ENCODE measurements at regions not wholly inside any gene's neighbourhood (a gene's known extent, or its start where the extent isn't known, plus 50 kb on each side); places are given as distances from the start of the nearest gene placed in this dataset.
"Not testable (repeated sequence)": the region's sequence is repeated elsewhere in the genome, so short reads cannot be mapped to it uniquely, and the experiment has no call there.

- H3K36me3 ChIP-seq (ENCODE audit: insufficient read depth, low read length): no peaks in the 10 kb centered on the region
- DNase-seq: no peak
- peaks cover 9 to 15% of the 10 kb centered on the region in 2 experiments for H3K9me3 ChIP-seq (ENCODE audit: control insufficient read depth in 1 of 2, insufficient read depth in 1 of 2, low read length in 2 of 2)
- Mint-ChIP-seq H3K36me3 (ENCODE audit: low read depth) (no peaks in the 10 kb centered on the region), H3K9me3 (peaks cover 7% of the 10 kb centered on the region), H3K27me3 (peaks cover 7% of the 10 kb centered on the region), H3K4me1 (ENCODE audit: low read depth) (no peaks in the 10 kb centered on the region), H3K4me3 (no peak overlapping the region), H3K27ac (no peak overlapping the region)
- ChIA-PET POLR2A (no interaction called here), CTCF (no interaction called here)
- H3K27me3 ChIP-seq (ENCODE audit: control insufficient read depth in 1 of 2, insufficient read depth in 2 of 2, low read length in 2 of 2): peaks cover 0 to 7% of the 10 kb centered on the region in 2 experiments
- no peak overlapping the region for H3K4me3 ChIP-seq (ENCODE audit: low read length)
- no peak overlapping the region for H3K27ac ChIP-seq (ENCODE audit: low read depth in 1 of 2, low read length in 2 of 2)
- ATAC-seq (ENCODE audit: poor library complexity): no peak
- H3K4me1 ChIP-seq (ENCODE audit: insufficient read depth, low read length): no peaks in the 10 kb centered on the region
- intact Hi-C loops (cut with DNase I, micrococcal nuclease): no loop called here
- TF ChIP-seq CTCF (IDR thresholded peaks at IDR 0.05): no peak
These were observed 89.2 kb upstream of the PCED1B start for GRCh38 chr12:46990211-46990610.

GRCh38 chr12:46992051-46992450 is 87.4 kb upstream of the PCED1B start:
- H3K9me3 Mint-ChIP-seq: not testable (repeated sequence)

GRCh38 chr12:46998811-46999368 is 80.5 kb upstream of the PCED1B start:
- Histone ChIP-seq H3K9me3 (ENCODE audit: control insufficient read depth in 1 of 2, insufficient read depth in 1 of 2, low read length in 2 of 2) (no peaks in the 10 kb centered on the region), H3K4me1 (ENCODE audit: insufficient read depth, low read length) (no peaks in the 10 kb centered on the region), H3K4me3 (ENCODE audit: low read length) (no peak overlapping the region), H3K27ac (ENCODE audit: low read depth in 1 of 2, low read length in 2 of 2) (no peak overlapping the region), H3K27me3 (ENCODE audit: control insufficient read depth in 1 of 2, insufficient read depth in 2 of 2, low read length in 2 of 2) (no peaks in the 10 kb centered on the region), H3K36me3 (ENCODE audit: insufficient read depth, low read length) (no peaks in the 10 kb centered on the region)
- DNase-seq (no peak), ATAC-seq (ENCODE audit: poor library complexity) (no peak)
- TF ChIP-seq CTCF (IDR thresholded peaks at IDR 0.05): no peak
- POLR2A ChIA-PET: no interaction called here
- H3K4me3 Mint-ChIP-seq: no peak overlapping the region
- peaks cover 9% of the 10 kb centered on the region for H3K27me3 Mint-ChIP-seq
- CTCF ChIA-PET: no interaction called here
- no peaks in the 10 kb centered on the region for H3K4me1 Mint-ChIP-seq (ENCODE audit: low read depth)
- no peaks in the 10 kb centered on the region for H3K36me3 Mint-ChIP-seq (ENCODE audit: low read depth)
- intact Hi-C loops (cut with DNase I, micrococcal nuclease): no loop called here
- no peaks in the 10 kb centered on the region for H3K9me3 Mint-ChIP-seq
- H3K27ac Mint-ChIP-seq: no peak overlapping the region

More at GRCh38 chr12:46992051-46992450, 87.4 kb upstream of the PCED1B start:
- H3K27ac Mint-ChIP-seq; H3K4me3 Mint-ChIP-seq; H3K36me3 Mint-ChIP-seq (ENCODE audit: low read depth); POLR2A ChIA-PET; H3K27me3 Mint-ChIP-seq; CTCF ChIA-PET; DNase-seq; ATAC-seq (ENCODE audit: poor library complexity); H3K4me3 ChIP-seq (ENCODE audit: low read length); H3K27ac ChIP-seq (ENCODE audit: low read depth in 1 of 2, low read length in 2 of 2); intact Hi-C loops (cut with DNase I, micrococcal nuclease); H3K36me3 ChIP-seq (ENCODE audit: insufficient read depth, low read length); H3K4me1 Mint-ChIP-seq (ENCODE audit: low read depth); H3K27me3 ChIP-seq (ENCODE audit: control insufficient read depth in 1 of 2, insufficient read depth in 2 of 2, low read length in 2 of 2); H3K4me1 ChIP-seq (ENCODE audit: insufficient read depth, low read length): not testable (repeated sequence)
- peaks cover 9 to 15% of the 10 kb centered on the region in 2 experiments for H3K9me3 ChIP-seq (ENCODE audit: control insufficient read depth in 1 of 2, insufficient read depth in 1 of 2, low read length in 2 of 2)

- no peaks in the 10 kb centered on the region for H3K4me1 ChIP-seq (ENCODE audit: insufficient read depth, low read length)
- Mint-ChIP-seq H3K27me3 (peaks cover 51% of the 10 kb centered on the region), H3K27ac (no peak overlapping the region), H3K4me1 (ENCODE audit: low read depth) (no peaks in the 10 kb centered on the region), H3K36me3 (ENCODE audit: low read depth) (no peaks in the 10 kb centered on the region), H3K4me3 (no peak overlapping the region), H3K9me3 (peaks cover 2% of the 10 kb centered on the region)
- ChIA-PET CTCF (no interaction called here), POLR2A (no interaction called here)
- H3K27me3 ChIP-seq (ENCODE audit: control insufficient read depth in 1 of 2, insufficient read depth in 2 of 2, low read length in 2 of 2): peaks cover 4 to 6% of the 10 kb centered on the region in 2 experiments
- no peak overlapping the region for H3K4me3 ChIP-seq (ENCODE audit: low read length)
- intact Hi-C loops (cut with DNase I, micrococcal nuclease): no loop called here
- H3K27ac ChIP-seq (ENCODE audit: low read depth in 1 of 2, low read length in 2 of 2): no peak overlapping the region
- ATAC-seq (ENCODE audit: poor library complexity) (no peak), DNase-seq (no peak)
- no peaks in the 10 kb centered on the region for H3K9me3 ChIP-seq (ENCODE audit: control insufficient read depth in 1 of 2, insufficient read depth in 1 of 2, low read length in 2 of 2)
- TF ChIP-seq CTCF (IDR thresholded peaks at IDR 0.05): no peak
- no peaks in the 10 kb centered on the region for H3K36me3 ChIP-seq (ENCODE audit: insufficient read depth, low read length)
These were observed 74.8 kb upstream of the PCED1B start for GRCh38 chr12:47004634-47005033.

Measured in CD4-positive, alpha-beta T cell (primary cell).